HG03103 (cell line): ENCODE measurements at regions not wholly inside any gene's neighbourhood (a gene's known extent, or its start where the extent isn't known, plus 50 kb on each side); places are given as distances from the start of the nearest gene placed in this dataset.

Source experiments
- ATAC-seq: cut with Tn5 transposase; IDR thresholded peaks from one replicate; pipeline ENCODE4 v1.9.1; 2021; ENCODE audit warnings: low read depth; ENCODE audit not compliant: unreplicated experiment

DNA sequence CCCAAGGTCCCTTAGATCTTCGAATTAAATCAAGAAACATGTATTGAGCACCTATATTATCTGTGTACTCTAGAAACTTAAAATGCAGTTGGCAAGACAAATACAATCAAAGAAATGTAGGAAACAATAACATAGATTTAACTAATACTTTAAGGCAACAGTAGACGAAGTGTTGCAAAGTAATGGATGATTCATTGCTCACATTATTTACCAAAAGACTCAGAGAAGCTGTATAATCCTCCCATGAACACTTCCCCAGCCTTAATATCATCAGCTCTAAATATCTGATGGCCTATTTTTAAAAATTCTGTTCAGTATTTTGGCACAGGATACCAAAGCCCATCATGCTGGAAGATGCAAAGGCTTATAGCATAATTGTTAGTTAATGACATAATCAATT lies 272.1 kb upstream of the TTC14 start:
- ATAC-seq: no peak

GRCh38 chr3:180330440-180330839 lies 271.5 kb upstream of the TTC14 start:
- ATAC-seq: no peak

GRCh38 chr3:180332608-180333007 lies 269.4 kb upstream of the TTC14 start:
- ATAC-seq: peak; percentile 45

- ATAC-seq: no peak
These were observed 266.9 kb upstream of the TTC14 start for GRCh38 chr3:180335050-180335449.

DNA sequence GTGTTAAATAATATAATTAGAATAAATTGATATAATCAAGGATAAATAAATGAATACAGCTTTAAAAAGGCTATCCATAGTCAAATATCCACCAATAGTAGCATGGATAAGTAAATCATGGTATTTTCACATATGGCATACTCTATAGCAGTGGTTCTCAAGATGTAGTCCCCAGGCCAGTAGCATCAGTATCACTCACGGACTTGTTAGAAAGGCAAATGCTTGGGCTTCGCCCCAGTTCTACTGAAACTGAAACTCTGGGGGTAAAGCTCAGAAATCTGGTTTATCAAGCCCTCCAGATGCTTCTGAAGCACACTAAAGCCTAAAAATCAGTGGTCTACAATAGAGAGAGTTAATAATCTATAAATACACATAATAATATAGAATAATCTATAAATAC lies 261.6 kb upstream of the TTC14 start:
- ATAC-seq: no peak

DNA sequence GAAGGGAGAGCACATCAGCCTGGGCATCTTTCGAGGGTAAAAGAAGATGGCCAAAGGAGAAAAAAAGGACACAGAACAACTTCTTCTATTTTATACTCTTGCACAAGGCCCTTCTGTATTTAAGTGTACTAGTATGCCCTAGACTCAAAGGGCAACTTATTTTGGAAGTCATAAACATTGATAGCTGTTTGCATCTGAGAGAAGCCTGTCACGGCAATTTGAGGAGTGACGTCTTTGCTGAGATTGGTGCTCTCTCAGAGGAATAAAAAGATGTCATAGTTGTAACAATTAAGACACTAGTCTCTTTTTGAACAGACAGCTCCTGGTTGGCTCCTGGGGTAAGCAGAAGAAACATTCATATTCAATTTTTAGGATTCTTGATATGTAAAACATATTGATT lies 260.4 kb upstream of the TTC14 start:
- no peak for ATAC-seq

GRCh38 chr3:180351601-180352000 lies 250.4 kb upstream of the TTC14 start:
- ATAC-seq: no peak

- ATAC-seq: no peak
These were observed 249.7 kb upstream of the TTC14 start for GRCh38 chr3:180352261-180352660.

DNA sequence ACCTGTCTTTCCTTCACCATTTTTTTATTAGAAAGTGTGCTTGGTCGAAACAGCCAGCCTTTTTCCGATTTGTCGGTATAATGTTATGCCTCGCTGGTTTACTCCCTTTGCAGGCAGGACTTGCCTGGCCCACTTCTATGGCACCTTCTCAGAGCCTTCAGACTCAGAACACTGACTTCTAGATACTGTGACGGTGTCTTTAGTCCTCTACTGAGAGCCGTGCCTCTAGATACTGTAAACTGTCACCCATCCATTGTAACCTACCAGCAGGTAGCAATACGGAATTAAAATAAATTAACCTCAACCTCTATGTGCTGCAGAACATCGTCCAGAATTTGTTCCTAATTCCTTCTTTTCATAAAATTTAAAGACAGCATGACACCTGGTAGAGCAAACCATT lies 247.7 kb upstream of the TTC14 start:
- no peak for ATAC-seq

DNA sequence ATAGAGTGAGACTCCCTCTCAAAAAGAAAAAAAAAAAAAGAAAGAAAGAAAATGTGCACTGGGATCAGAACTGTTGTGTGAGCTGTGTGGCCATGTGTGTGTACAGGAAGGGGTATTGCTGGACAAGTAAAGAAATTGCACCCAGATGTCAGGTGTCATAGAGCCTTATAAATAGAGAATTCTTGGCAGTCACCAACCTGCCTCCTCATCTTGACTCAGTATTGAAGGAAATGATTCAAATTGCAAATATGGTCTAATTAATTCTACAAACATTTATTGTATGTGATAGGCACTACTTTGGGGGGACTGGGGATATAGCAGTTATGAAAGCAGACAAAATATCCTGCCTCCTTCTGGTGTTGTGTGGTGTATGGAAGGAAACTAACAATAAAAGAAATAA lies 243.8 kb upstream of the TTC14 start:
- ATAC-seq: no peak

DNA sequence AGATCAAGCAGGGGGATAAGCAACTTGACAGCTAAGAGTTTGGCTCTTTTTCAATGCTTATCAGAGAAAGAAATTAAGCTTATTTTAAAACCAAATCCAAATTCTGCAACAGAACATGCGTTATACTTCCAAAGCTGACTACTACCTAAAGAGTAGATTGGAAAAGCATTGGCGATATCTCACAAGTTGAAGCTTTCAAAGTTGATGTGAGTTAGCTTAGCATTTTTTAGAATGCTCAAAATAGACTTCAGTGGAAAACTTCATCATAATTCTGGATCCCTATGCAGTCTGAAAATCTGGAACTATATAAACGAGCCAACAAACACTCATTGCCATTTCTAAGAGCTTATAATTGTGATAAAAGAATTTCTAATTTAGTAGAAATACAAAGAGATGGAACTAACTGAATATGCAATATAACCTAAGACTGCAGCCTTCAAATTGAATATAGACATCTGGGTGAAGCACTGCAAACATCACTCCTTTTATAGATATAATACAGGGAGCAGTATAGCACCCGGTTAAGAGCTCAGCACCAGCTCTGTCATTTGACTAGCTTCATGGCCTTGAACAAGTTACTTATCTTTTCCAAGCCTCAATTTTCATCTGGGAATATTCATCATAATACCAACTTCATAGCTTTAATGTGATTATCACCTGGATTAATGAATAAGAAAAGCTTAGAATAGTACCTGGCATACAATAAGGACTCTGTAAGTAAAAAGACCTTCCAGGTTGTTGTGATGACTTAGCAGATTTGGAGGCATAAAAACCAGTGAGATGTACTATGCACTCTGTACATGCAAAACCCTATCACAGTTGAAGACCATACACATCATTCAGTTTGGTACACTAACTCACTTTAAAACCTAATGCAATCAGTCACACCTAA lies 242.7 kb upstream of the TTC14 start:
- no peak for ATAC-seq

DNA sequence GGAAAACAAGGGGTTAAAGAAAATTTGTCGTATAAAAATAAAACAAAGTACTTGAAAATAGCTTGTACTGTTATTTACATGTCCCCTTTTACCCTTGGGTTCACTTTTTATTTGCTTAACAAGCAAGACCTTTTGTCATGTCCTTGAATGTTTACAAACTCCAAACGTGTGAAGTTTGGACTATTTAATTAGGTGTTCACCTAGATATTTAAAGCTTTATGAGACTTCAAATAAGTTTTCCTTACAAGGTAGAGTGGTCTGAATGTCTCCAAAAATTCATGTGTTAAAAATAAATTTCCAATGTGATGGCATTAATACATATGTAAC lies 242.0 kb upstream of the TTC14 start:
- ATAC-seq: no peak

DNA sequence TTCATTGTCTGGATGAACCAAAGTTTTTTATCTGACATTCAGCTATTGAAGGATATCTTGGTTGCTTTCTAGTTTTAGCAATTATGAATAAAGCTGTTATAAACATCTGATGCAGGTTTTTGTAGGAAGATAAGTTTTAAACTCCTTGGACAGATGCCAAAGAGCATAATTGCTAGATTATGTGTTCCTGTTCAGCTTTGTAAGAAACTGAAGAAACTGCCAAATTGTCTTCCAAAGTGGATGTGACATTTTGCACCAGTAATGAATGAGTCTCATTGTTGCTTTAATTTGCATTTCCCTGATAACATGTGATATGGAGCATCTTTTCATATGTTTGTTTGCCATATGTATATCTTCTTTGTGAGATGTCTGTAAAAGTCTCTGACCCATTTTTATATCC lies 239.9 kb upstream of the TTC14 start:
- ATAC-seq: no peak

DNA sequence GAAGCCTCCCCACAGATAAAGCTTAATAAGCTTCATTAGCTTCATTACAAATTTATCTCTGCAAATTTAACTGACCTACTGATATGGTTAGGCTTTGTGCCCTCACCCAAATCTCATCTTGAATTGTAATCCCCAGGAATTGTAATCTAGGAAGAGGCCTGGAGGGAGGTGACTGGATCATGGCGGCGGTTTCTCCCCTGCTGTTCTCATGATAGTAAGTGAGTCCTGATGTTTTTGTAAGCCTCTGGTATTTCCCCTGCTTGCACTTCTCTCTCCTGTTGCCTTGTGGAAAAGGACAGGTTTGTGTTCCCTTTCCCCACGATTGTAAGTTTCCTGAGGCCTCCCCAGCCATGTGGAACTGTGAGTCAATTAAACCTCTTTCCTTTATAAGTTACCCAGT lies 226.1 kb upstream of the TTC14 start:
- ATAC-seq: no peak

DNA sequence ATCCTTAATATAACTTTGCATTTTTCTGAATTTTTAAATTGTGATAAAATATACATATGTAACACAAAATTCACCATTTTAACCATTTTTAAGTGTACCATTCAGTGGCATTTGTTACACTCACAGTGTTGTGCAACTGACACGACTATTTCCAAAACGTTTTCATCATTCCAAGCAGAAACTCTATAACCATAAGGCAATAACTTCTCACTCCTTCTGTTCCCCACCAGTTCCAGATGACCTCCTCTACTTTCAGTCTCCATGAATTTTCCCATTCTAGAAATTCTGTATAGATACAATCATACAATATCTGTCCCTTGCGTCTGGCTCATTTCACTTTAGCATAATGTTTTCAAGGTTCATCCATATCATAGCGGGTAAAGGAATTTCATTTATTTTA lies 223.5 kb upstream of the TTC14 start:
- no peak for ATAC-seq

DNA sequence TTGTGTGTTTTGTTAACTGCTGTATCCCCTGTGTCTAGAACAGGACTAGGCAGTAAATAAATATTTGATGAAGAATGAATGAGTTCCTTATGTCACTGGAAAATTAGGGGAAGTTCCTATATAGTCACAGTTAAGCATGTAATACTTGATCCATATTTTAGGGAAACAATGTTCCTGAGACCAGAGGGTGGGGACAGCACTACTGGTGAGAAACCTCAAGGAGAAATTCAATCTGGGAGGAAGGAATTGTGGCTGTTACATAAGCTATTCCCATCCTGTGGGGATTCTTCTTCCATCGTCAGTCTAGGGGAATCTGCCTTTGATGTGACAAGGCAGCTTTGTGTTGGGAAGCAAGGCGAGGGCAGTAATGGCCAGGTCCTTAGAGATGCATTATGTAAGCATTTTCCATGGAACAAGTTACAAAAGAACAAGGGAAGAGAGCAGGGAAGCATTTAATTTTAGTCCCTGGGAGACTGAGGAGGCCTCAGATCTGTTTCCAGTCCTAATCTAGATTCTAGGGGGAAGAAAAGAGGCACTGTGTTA lies 219.3 kb upstream of the TTC14 start:
- no peak for ATAC-seq

- no peak for ATAC-seq
These were observed 218.5 kb upstream of the TTC14 start for GRCh38 chr3:180383332-180384020.

- ATAC-seq: no peak
These were observed 211.7 kb upstream of the TTC14 start for GRCh38 chr3:180390313-180390712.

GRCh38 chr3:180391001-180391400 lies 211.0 kb upstream of the TTC14 start:
- no peak for ATAC-seq

- no peak for ATAC-seq
These were observed 200.7 kb upstream of the TTC14 start for GRCh38 chr3:180401226-180401625.

- no peak for ATAC-seq
These were observed 199.4 kb upstream of the TTC14 start for GRCh38 chr3:180402471-180403073.

- ATAC-seq: no peak
These were observed 198.8 kb upstream of the TTC14 start for GRCh38 chr3:180403156-180403555.
